ENCODE measurements at regions not wholly inside any gene's neighbourhood (a gene's known extent, or its start where the extent isn't known, plus 50 kb on each side); places are given as distances from the start of the nearest gene placed in this dataset.
"Not testable (repeated sequence)": the region's sequence is repeated elsewhere in the genome, so short reads cannot be mapped to it uniquely, and the experiment has no call there.

- DNase-seq (ENCODE audit: low read depth in 3 of 3) = no peak
Measured at GRCh38 chr3:110608566-110608965, 463.1 kb upstream of the NECTIN3 start.

GRCh38 chr3:110612045-110612444 lies 459.6 kb upstream of the NECTIN3 start:
- DNase-seq (ENCODE audit: low read depth in 3 of 3) = no peak

GRCh38 chr3:110614186-110614585 lies 457.4 kb upstream of the NECTIN3 start:
- DNase-seq (ENCODE audit: low read depth in 3 of 3) = no peak

GRCh38 chr3:110615454-110615853 lies 456.2 kb upstream of the NECTIN3 start:
- DNase-seq (ENCODE audit: low read depth in 3 of 3) = no peak

GRCh38 chr3:110618512-110619226 lies 452.9 kb upstream of the NECTIN3 start:
- DNase-seq (ENCODE audit: low read depth in 3 of 3) = no peak

GRCh38 chr3:110620118-110620517 lies 451.5 kb upstream of the NECTIN3 start:
- no peak for DNase-seq (ENCODE audit: low read depth in 3 of 3)

- DNase-seq (ENCODE audit: low read depth in 3 of 3) = no peak
Measured at GRCh38 chr3:110623571-110623970, 448.0 kb upstream of the NECTIN3 start.

- no peak for DNase-seq (ENCODE audit: low read depth in 3 of 3)
Measured at GRCh38 chr3:110624576-110624975, 447.0 kb upstream of the NECTIN3 start.

GRCh38 chr3:110625201-110625747 lies 446.3 kb upstream of the NECTIN3 start:
- no peak for DNase-seq (ENCODE audit: low read depth in 3 of 3)

GRCh38 chr3:110626652-110627111 lies 444.9 kb upstream of the NECTIN3 start:
- DNase-seq (ENCODE audit: low read depth in 3 of 3) = not testable (repeated sequence)

- no peak for DNase-seq (ENCODE audit: low read depth in 3 of 3)
Measured at GRCh38 chr3:110628650-110629301, 442.8 kb upstream of the NECTIN3 start.

- no peak for DNase-seq (ENCODE audit: low read depth in 3 of 3)
Measured at GRCh38 chr3:110629917-110630316, 441.7 kb upstream of the NECTIN3 start.

GRCh38 chr3:110644203-110644602 lies 427.4 kb upstream of the NECTIN3 start:
- no peak for DNase-seq (ENCODE audit: low read depth in 3 of 3)

GRCh38 chr3:110646055-110646454 lies 425.6 kb upstream of the NECTIN3 start:
- no peak for DNase-seq (ENCODE audit: low read depth in 3 of 3)

GRCh38 chr3:110646496-110646895 lies 425.1 kb upstream of the NECTIN3 start:
- DNase-seq (ENCODE audit: low read depth in 3 of 3) = no peak

GRCh38 chr3:110647586-110647985 lies 424.0 kb upstream of the NECTIN3 start:
- no peak for DNase-seq (ENCODE audit: low read depth in 3 of 3)

GRCh38 chr3:110650741-110651140 lies 420.9 kb upstream of the NECTIN3 start:
- no peak for DNase-seq (ENCODE audit: low read depth in 3 of 3)

- no peak for DNase-seq (ENCODE audit: low read depth in 3 of 3)
Measured at GRCh38 chr3:110654843-110655502, 416.6 kb upstream of the NECTIN3 start.

- no peak for DNase-seq (ENCODE audit: low read depth in 3 of 3)
Measured at GRCh38 chr3:110656394-110657025, 415.1 kb upstream of the NECTIN3 start.

GRCh38 chr3:110664148-110664547 lies 407.5 kb upstream of the NECTIN3 start:
- DNase-seq (ENCODE audit: low read depth in 3 of 3) = no peak

- no peak for DNase-seq (ENCODE audit: low read depth in 3 of 3)
Measured at GRCh38 chr3:110666495-110666894, 405.1 kb upstream of the NECTIN3 start.

GRCh38 chr3:110667216-110667615 lies 404.4 kb upstream of the NECTIN3 start:
- no peak for DNase-seq (ENCODE audit: low read depth in 3 of 3)
